Gastrocnemius medialis (tissue), 4 donors: ENCODE measurements at regions not wholly inside any gene's neighbourhood (a gene's known extent, or its start where the extent isn't known, plus 50 kb on each side); places are given as distances from the start of the nearest gene placed in this dataset.

ENCODE experiments used
- CTCF ChIP-seq, 5 experiments: fragments of 450-650 bp in 3 of 5; fragments of 200-600 bp in 2 of 5; sonication (generic) in 2 of 5; IDR thresholded peaks in 4 of 5; conservative IDR thresholded peaks in 1 of 5; 1 replicate in 4 of 5; 2 replicates in 1 of 5; pipeline ENCODE4 v1.5.1; 2016 to 2019; ENCODE audit warnings: antibody characterized with exemption in 5 of 5, mild to moderate bottlenecking in 3 of 5, moderate library complexity in 3 of 5
- POLR2A ChIP-seq, 2 donors: fragments of 450-650 bp; IDR thresholded peaks; one replicate each; pipeline ENCODE4 v1.6.1; 2017; ENCODE audit warnings: antibody characterized with exemption in 2 of 2, mild to moderate bottlenecking in 2 of 2, moderate library complexity in 2 of 2

GRCh38 chr6:56375806-56376205, 128.4 kb upstream of the COL21A1 start:
- no peak for TF ChIP-seq CTCF (IDR thresholded peaks at IDR 0.05 in 4 of 5, conservative IDR thresholded peaks at IDR 0.05 in 1 of 5)
- no peak for TF ChIP-seq POLR2A (IDR thresholded peaks at IDR 0.05)
